ENCODE measurements at regions not wholly inside any gene's neighbourhood (a gene's known extent, or its start where the extent isn't known, plus 50 kb on each side); places are given as distances from the start of the nearest gene placed in this dataset.
A peak's percentile ranks its signal among the peaks of the same experiment; 100 is the strongest.

DNA sequence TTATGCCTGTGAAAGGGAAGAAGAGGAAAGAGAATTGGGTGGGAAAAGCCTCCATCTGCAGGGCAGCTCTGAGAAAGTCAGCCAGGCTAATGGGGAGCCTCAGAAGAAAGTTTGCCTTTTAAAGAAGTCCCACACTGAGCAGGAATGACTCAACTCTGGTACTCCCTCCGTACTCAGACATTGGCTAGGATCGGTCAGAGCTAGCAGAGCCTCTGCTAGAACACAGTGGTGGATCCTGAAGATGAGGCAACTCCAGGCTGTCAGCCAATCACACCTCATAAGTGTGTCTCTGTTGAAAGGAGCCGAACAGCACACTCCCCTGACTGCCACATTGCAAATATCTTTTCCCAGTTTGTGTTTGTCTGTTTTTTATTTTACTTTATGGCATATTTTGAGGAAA lies 96.9 kb downstream of the HNRNPLL start:
- Histone ChIP-seq H3K4me1 (ENCODE audit: insufficient read depth) (peaks cover 10% of the 10 kb centered on the region), H3K36me3 (no peaks in the 10 kb centered on the region), H3K27me3 (no peaks in the 10 kb centered on the region), H3K27ac (peak overlapping the region; percentile 16 to 21), H3K9me3 (no peaks in the 10 kb centered on the region), H3K4me3 (no peak overlapping the region)
- TF ChIP-seq POLR2A (IDR thresholded peaks at IDR 0.05) (no peak), EP300 (IDR thresholded peaks at IDR 0.05) (no peak)
- TF ChIP-seq, protein P1, sequence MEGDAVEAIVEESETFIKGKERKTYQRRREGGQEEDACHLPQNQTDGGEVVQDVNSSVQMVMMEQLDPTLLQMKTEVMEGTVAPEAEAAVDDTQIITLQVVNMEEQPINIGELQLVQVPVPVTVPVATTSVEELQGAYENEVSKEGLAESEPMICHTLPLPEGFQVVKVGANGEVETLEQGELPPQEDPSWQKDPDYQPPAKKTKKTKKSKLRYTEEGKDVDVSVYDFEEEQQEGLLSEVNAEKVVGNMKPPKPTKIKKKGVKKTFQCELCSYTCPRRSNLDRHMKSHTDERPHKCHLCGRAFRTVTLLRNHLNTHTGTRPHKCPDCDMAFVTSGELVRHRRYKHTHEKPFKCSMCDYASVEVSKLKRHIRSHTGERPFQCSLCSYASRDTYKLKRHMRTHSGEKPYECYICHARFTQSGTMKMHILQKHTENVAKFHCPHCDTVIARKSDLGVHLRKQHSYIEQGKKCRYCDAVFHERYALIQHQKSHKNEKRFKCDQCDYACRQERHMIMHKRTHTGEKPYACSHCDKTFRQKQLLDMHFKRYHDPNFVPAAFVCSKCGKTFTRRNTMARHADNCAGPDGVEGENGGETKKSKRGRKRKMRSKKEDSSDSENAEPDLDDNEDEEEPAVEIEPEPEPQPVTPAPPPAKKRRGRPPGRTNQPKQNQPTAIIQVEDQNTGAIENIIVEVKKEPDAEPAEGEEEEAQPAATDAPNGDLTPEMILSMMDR (IDR thresholded peaks at IDR 0.05) = no peak
- intact Hi-C loops (cut with DNase I) = loop anchor here in 1 of 4 donors (10.0 kb wide), 1 partner anchor 131 kb away; the partner anchor contains the start of gene ATL2
- peak; percentile 54 to 86 (median 71) for DNase-seq
- WGBS, 3 donors = 19 to 28% (median 21%) methylated on average over 3 of the region's 3 CpGs

DNA sequence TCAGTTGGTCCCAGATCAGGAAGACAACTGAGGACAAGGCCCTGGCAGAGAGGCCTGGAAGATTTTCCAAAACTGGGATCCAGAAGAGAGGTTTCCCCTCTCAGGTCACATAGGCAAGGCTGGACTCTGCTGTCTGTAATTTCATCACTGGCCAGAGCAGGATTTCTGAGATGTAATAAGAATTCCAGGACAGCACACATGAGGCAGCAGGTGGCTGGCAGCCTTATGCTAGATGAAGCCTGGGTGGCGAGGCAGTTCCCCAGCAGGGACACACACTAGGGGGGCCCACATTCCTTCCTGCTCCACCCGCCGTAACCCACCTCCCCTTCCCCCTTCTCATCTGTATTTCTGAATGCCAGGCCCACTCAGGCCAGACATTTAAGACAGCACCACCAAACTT lies 98.6 kb downstream of the HNRNPLL start:
- intact Hi-C loops (cut with DNase I) = loop anchor here in 1 of 4 donors (10.0 kb wide), 1 partner anchor 129 kb away; the partner anchor contains the start of gene ATL2
- no peak for DNase-seq
- peaks cover 15% of the 10 kb centered on the region for H3K4me1 ChIP-seq (ENCODE audit: insufficient read depth)
- no peak overlapping the region for H3K27ac ChIP-seq
- H3K9me3 ChIP-seq = no peaks in the 10 kb centered on the region
- H3K27me3 ChIP-seq = no peaks in the 10 kb centered on the region
- TF ChIP-seq, protein P1 (IDR thresholded peaks at IDR 0.05) = no peak
- TF ChIP-seq EP300 (IDR thresholded peaks at IDR 0.05) = no peak
- no peak for TF ChIP-seq POLR2A (IDR thresholded peaks at IDR 0.05)
- H3K36me3 ChIP-seq = no peaks in the 10 kb centered on the region
- WGBS, 3 donors = 91 to 96% (median 94%) methylated on average over 3 of the region's 3 CpGs
- H3K4me3 ChIP-seq = no peak overlapping the region

DNA sequence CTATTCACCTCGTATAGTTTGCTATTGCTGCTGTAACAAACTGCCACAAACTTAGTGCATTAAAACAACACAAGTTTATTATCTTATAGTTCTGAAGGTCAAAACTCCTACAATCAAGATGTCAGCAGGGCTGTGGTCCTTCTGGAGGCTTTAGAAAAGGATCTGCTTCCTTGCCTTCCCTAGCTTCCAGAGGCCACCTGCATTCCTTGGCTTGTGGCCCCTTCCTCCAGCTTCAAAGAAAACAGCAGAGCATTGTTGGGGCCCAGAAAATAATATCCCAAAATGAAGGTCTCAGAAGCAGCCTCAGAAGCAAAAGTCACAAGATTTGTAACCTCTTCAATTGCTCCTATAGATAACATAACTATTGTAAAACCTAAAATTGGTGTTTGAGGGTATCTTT lies 100.6 kb downstream of the HNRNPLL start:
- Histone ChIP-seq H3K36me3 (no peaks in the 10 kb centered on the region), H3K9me3 (no peaks in the 10 kb centered on the region), H3K27me3 (no peaks in the 10 kb centered on the region), H3K27ac (no peak overlapping the region), H3K4me3 (no peak overlapping the region), H3K4me1 (ENCODE audit: insufficient read depth) (peaks cover 10% of the 10 kb centered on the region)
- WGBS, 3 donors = 89 to 96% (median 93%) methylated on average over 1 of the region's 1 CpG
- TF ChIP-seq EP300 (IDR thresholded peaks at IDR 0.05) (no peak), POLR2A (IDR thresholded peaks at IDR 0.05) (no peak)
- TF ChIP-seq, protein P1 (IDR thresholded peaks at IDR 0.05) = no peak
- no peak for DNase-seq
- intact Hi-C loops (cut with DNase I) = loop anchor here in 1 of 4 donors (10.0 kb wide), 1 partner anchor 127 kb away; the partner anchor contains the start of gene ATL2

DNA sequence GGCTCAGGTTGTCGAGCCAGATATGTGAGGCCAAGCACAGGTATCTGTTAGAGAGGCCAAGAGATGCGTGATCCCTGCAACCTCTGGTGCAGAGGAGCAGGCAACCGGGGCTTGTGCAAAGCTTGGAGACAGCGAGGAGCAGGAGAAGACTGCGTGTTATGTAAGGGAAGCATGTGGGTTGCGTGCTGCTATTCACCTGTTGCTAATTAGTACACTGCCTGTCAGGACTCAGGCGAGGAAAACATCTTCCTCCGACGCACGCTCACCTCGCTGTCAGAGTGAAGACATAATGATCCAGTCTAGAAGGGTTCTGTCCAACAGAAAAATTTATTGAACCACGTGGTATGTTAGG lies 102.5 kb downstream of the HNRNPLL start:
- 38 to 47% (median 42%) methylated on average over 12 of the region's 12 CpGs for WGBS, 3 donors
- Histone ChIP-seq H3K4me1 (ENCODE audit: insufficient read depth) (peaks cover 10% of the 10 kb centered on the region), H3K4me3 (no peak overlapping the region), H3K36me3 (no peaks in the 10 kb centered on the region), H3K27me3 (no peaks in the 10 kb centered on the region), H3K9me3 (no peaks in the 10 kb centered on the region), H3K27ac (peak overlapping the region in 1 of 2 donors; percentile 36)
- TF ChIP-seq EP300 (IDR thresholded peaks at IDR 0.05) (no peak), POLR2A (IDR thresholded peaks at IDR 0.05) (no peak)
- TF ChIP-seq, protein P1 (IDR thresholded peaks at IDR 0.05) = no peak
- intact Hi-C loops (cut with DNase I) = loop anchor here in 1 of 4 donors (10.0 kb wide), 1 partner anchor 125 kb away; the partner anchor contains the start of gene ATL2
- no peak for DNase-seq

All from ovary (tissue), 7 donors.